HG02678 (cell line): ENCODE measurements at regions not wholly inside any gene's neighbourhood (a gene's known extent, or its start where the extent isn't known, plus 50 kb on each side); places are given as distances from the start of the nearest gene placed in this dataset.

Experiments used
- ATAC-seq: cut with Tn5 transposase; IDR thresholded peaks from one replicate; pipeline ENCODE4 v1.9.1; 2021; ENCODE audit warnings: mild to moderate bottlenecking, moderate library complexity; ENCODE audit not compliant: unreplicated experiment

DNA sequence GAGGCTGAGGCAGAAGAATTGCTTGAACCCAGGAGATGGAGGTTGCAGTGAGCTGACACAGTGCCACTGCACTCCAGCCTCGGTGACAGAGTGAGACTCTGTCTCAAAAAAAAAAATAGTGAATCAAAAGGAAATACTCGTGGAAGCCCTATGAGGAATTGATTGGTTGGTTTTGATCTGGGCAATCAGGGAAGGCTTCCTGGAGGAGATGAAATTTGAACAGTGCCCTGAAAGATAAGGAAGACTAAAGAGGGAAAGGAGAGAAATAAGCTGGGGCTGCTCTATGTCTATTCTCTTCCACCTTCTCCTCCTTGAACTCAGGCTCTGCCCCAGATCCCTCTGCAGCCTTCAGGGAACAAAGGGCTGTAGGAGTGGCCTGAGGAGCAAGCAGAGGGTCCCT, 54.1 kb downstream of the IRF2BPL start:
- ATAC-seq: no peak

- no peak for ATAC-seq
Observed at GRCh38 chr14:76971549-76971948, 57.0 kb downstream of the IRF2BPL start.

GRCh38 chr14:76968621-76969063, 59.9 kb downstream of the IRF2BPL start:
- no peak for ATAC-seq

GRCh38 chr14:76967788-76968187, 60.7 kb downstream of the IRF2BPL start:
- ATAC-seq: no peak

GRCh38 chr14:76965232-76965631, 63.3 kb downstream of the IRF2BPL start:
- no peak for ATAC-seq

DNA sequence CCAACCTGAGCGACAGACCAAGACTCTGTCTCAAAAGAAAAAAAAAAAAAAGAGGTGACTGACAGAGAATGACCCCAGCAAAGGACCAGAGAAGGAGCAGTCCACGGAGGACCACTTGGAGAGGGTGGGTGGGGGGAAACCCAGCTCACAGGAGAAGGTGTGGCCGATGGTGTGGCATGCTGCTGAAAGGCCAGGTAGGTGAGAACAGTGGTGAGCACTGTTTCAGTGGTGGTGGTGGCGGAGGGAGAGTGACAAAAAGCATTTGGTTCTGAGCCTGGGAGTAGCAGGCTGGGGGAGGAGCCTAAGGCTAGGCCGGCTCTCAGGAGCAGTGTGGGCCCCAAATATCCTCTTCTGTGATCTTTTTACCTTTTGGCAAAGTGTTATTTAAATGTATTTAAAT, 63.8 kb downstream of the IRF2BPL start:
- no peak for ATAC-seq

DNA sequence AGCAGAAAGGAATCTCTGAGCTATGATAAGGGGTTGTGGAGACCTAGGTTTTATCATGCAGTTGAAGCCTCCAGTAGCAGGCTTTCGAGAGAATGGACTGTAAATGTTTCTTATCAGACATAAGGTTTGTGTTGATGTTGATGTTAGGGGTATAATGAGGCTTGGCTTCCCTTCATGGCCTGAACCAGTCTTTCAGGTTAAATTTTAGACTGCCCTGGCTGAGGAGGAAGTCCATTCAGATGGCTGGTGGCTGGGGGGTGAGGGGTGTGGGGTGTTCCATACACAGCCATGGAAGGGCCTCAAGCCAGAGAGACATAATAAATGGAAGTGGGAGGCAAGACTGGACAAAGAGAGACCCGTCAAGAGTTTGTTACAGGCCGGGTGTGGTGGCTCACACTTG, 65.1 kb downstream of the IRF2BPL start:
- no peak for ATAC-seq

DNA sequence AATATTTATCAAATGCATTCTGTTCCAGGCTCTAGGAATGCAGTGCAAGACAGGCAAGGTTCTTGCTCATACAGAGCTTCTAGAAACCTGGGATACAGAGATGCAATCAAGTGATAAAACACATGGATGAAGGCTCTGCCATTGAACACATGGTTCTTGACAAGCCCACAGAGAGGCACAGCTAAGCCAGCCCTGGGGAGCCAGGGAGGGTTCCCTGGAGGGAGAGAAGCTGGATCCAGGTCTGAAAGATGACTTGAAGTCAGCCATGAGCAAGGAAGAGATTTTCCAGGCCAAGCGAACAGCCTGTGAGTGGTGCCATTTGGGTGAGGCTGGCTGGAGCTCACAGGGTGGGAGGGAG, 66.2 kb downstream of the IRF2BPL start:
- ATAC-seq: no peak

- peak; percentile 77 for ATAC-seq
Observed at GRCh38 chr14:76961631-76962302, 66.7 kb downstream of the IRF2BPL start.

DNA sequence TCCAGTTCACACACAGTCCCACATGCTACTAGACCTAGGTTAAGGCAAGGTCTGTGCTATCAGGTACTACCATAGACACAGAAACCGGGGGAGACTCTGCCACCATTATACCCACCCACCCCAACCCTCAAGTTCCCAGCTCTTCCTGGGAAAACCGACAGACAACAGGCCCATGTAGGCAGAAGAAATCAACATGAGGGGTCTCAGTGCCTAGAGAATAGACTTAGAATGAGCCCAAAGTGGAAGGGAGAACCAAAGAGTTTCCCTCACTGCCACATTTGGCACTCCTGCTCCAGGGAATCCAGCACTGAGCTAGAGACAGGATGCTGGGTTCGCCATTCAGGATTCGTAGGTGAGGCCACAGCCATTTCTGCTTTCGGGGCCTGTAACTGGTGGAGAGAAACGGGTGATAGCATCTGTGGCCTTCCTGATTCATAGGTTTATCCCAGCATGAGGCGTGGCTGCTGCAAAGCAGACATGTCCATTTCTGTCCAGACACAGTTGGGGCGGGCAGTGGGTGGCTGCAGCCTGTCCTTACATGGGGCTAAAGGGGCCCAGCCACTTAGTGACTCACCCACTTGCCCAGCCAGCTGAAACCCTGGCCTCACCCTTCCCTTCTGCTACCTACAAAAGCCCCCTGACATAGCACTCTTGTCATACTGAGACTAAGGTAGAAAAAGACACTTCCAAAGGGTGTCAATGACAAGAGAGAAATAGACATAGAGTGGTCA, 69.4 kb downstream of the IRF2BPL start:
- ATAC-seq: no peak

- no peak for ATAC-seq
Observed at GRCh38 chr14:76958020-76958979, 70.2 kb downstream of the IRF2BPL start.

DNA sequence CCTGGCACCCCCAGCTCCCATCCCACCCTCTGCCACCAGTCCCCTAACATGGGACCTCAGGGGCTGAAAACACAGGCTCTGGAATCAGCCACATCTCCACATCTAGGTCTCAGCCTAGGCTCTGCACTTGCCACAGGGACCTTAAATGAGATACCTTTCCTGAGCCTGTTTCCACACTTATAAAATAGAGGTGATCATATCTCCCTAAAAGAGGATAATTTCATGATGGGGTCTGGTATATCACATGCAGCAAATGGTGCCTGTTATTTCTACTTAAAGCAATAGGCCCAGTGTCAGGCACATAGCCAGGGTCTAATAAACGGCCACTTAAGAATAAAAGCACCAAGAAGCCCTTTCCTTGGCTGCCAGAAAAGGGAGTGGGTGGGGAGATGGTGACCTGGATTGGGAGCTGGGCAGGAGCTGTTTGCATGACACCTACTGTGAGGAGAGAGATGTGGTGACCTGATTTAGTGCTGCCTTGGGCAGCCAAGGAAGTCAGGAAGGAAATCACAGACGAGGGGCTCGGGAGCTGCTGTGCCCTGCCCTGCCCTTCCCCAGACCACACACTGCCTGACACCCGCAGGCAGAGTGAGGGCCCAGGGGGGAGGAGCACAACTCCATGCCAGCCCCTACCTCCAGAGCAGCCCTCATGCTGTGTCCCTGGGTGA, 71.2 kb downstream of the IRF2BPL start:
- ATAC-seq: no peak

GRCh38 chr14:76956316-76957090, 72.0 kb downstream of the IRF2BPL start:
- ATAC-seq: peak; percentile 40

GRCh38 chr14:76955575-76956315, 72.8 kb downstream of the IRF2BPL start:
- peak; percentile 22 for ATAC-seq

- ATAC-seq: no peak
Observed at GRCh38 chr14:76954394-76955190, 73.9 kb downstream of the IRF2BPL start.

DNA sequence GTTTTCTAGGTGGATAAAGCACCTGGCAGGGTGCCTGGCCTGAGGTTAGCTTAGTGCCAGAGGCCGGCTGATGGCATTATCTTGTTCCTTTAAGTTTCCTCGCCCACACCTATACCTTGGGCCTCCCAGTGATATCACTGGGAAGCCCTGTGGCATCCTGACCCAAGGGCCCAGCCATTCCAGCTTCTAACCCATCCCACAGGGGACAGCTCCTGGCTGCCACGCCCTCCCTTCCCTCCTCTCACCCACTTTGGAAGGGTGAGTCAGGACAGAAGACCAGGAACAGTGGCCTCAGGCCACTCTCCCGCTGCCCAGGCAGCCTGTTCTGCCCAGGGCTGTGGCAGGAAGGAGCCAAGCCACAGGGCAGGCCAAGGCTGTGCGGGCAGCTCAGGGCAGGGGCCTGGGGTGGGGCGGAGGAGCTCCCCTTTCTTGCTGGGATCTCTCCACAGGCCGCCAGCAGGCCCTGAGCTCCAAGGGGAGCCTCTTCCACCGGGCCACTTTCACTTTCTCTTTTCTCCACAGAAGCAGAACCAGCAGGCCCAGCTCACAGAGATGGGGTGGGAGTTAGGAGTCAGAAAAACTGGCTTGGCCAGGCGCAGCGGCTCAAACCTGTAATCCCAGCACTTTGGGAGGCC, 75.1 kb downstream of the IRF2BPL start:
- no peak for ATAC-seq

DNA sequence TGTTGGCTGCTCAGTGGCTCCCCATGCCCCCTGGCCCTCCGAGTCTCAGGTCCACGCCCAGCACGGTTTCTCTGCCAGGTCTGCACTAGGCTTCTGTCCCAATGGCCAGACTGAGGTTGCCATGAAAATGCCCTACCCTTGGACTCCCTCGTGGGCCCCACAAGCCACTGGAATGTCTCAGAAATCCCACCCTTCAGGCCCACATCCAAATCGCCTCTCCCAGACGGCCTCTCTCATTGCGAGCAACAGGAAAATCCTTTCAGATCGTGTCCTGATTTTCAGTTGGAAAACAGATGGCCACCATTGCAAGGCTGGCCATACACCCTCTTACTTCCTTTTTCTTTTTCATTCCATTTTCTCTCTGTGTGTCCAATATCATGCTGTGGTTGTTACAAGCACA, 77.3 kb downstream of the IRF2BPL start:
- ATAC-seq: no peak
